GM12878 (cell line): ENCODE measurements at regions not wholly inside any gene's neighbourhood (a gene's known extent, or its start where the extent isn't known, plus 50 kb on each side); places are given as distances from the start of the nearest gene placed in this dataset.

ENCODE experiments used
- ATAC-seq: fragments of 200-7000 bp; cut with Tn5 transposase; 3 replicates; pipeline ENCODE4 v1.9.1; 2020; ENCODE audit warnings: mild to moderate bottlenecking, moderate library complexity
- BruUV-seq: library from RNA; stranded (reverse); fragments of 400-500 nt; replicated peaks from 2 replicates; lab custom pipeline; 2021; lab: Mats Ljungman, UMichigan
- CTCF ChIA-PET: fragments of 300-600 bp; sonication (Branson Sonifier 250); formaldehyde crosslinking; extraction: SDS; loops from one replicate; lab custom pipeline; 2021; ENCODE audit warnings: inconsistent platforms; lab: Yijun Ruan, JAX
- POLR2A ChIA-PET: fragments of 350-600 bp; formaldehyde crosslinking; extraction: SDS; loops from one replicate; lab custom pipeline; 2021; ENCODE audit warnings: inconsistent platforms; lab: Charles Lee
- RAD21 ChIA-PET: fragments of 300-600 bp; sonication (Branson Sonifier 250); formaldehyde crosslinking; loops from one replicate; lab custom pipeline; 2023; ENCODE audit warnings: antibody characterized with exemption; ENCODE audit not compliant: unreplicated experiment; lab: Charles Lee
- SMC1A ChIA-PET: fragments of 300-600 bp; sonication (Branson Sonifier 250); formaldehyde crosslinking; loops from one replicate; lab custom pipeline; 2023; ENCODE audit not compliant: unreplicated experiment, uncharacterized antibody; lab: Charles Lee
- DNase-seq: peaks from one replicate; pipeline ENCODE4 v3.0.0-alpha.2; 2011; ENCODE audit warnings: low read depth, low spot score
- FAIRE-seq: peaks from 3 replicates; lab custom pipeline; 2011; peaks lifted over from hg19 to GRCh38; lab: Jason Lieb, UNC
- H2AFZ ChIP-seq: 2 replicates; pipeline ENCODE4 v1.6.0; 2011; ENCODE audit warnings: low read depth, low read length, control low read depth; ENCODE audit not compliant: control insufficient read depth
- H3K27ac ChIP-seq: 2 replicates; pipeline ENCODE4 v1.5.1; 2011; ENCODE audit warnings: control low read depth; ENCODE audit not compliant: control insufficient read depth, insufficient read depth
- H3K27me3 ChIP-seq, 2 experiments: replicated peaks in 1 of 2; 2 replicates each; pipeline versions ENCODE4 v1.6.0 to v1.6.1; 2011; ENCODE audit warnings: low read length in 1 of 2; ENCODE audit not compliant: control insufficient read depth in 2 of 2, insufficient read depth in 2 of 2
- H3K36me3 ChIP-seq, 2 experiments: 2 replicates each; pipeline ENCODE4 v1.5.1; 2011; ENCODE audit warnings: low read length in 1 of 2; ENCODE audit not compliant: control insufficient read depth in 2 of 2, insufficient read depth in 2 of 2
- H3K4me1 ChIP-seq: 2 replicates; pipeline ENCODE4 v1.6.1; 2011; ENCODE audit warnings: mild to moderate bottlenecking, low read length, moderate library complexity, mixed read lengths; ENCODE audit not compliant: control insufficient read depth, insufficient read depth
- H3K4me2 ChIP-seq: 2 replicates; pipeline ENCODE4 v1.6.0; 2011; ENCODE audit warnings: control low read depth; ENCODE audit not compliant: control insufficient read depth, insufficient read depth
- H3K4me3 ChIP-seq: fragments of 200-600 bp; sonication (generic); 2 replicates; pipeline ENCODE4 v1.5.1; 2016
- H3K79me2 ChIP-seq: 2 replicates; pipeline ENCODE4 v1.6.0; 2011; ENCODE audit warnings: low read length; ENCODE audit not compliant: control insufficient read depth, insufficient read depth
- H3K9ac ChIP-seq: 2 replicates; pipeline ENCODE4 v1.8.0; 2011; ENCODE audit warnings: low read length, control low read depth, mixed read lengths; ENCODE audit not compliant: control insufficient read depth, insufficient read depth
- H3K9me3 ChIP-seq: replicated peaks from 3 replicates; pipeline ENCODE4 v1.5.1; 2011; ENCODE audit warnings: mild to moderate bottlenecking, low read length; ENCODE audit not compliant: control insufficient read depth, insufficient read depth
- H4K20me1 ChIP-seq: 2 replicates; pipeline ENCODE4 v1.6.0; 2011; ENCODE audit not compliant: control insufficient read depth, insufficient read depth
- CEBPB ChIP-seq, 2 experiments: fragments of 150-350 bp in 1 of 2; IDR thresholded peaks; 2 replicates each; pipeline ENCODE4 v1.6.1; 2012 to 2014; ENCODE audit warnings: low read depth in 2 of 2, low read length in 2 of 2, borderline replicate concordance in 1 of 2, inconsistent platforms in 1 of 2
- CHD4 ChIP-seq: fragments of 200-600 bp; sonication (generic); IDR thresholded peaks from 2 replicates; pipeline ENCODE4 v1.6.1; 2016; ENCODE audit warnings: mild to moderate bottlenecking
- DPF2 ChIP-seq: fragments of 450-650 bp; IDR thresholded peaks from 2 replicates; pipeline ENCODE4 v1.6.1; 2017; ENCODE audit warnings: mild to moderate bottlenecking
- EGR1 ChIP-seq, 2 experiments: IDR thresholded peaks; 1 replicate in 1 of 2; 2 replicates in 1 of 2; pipeline ENCODE4 v1.6.1; 2011 to 2012; ENCODE audit warnings: low read depth in 2 of 2, low read length in 2 of 2, borderline replicate concordance in 1 of 2, mild to moderate bottlenecking in 1 of 2, moderate library complexity in 1 of 2
- GABPA ChIP-seq: IDR thresholded peaks from 2 replicates; pipeline ENCODE4 v1.6.1; 2014; ENCODE audit warnings: antibody characterized with exemption, low read depth, mild to moderate bottlenecking, inconsistent platforms
- POU2F2 ChIP-seq: IDR thresholded peaks from 3 replicates; pipeline ENCODE4 v1.6.1; 2011; ENCODE audit warnings: low read depth, mild to moderate bottlenecking, low read length, borderline replicate concordance
- SMC3 ChIP-seq: IDR thresholded peaks from 2 replicates; pipeline ENCODE4 v1.6.1; 2011; ENCODE audit warnings: low read length, improper control_type of control experiment, borderline replicate concordance
- SP1 ChIP-seq: IDR thresholded peaks from one replicate; pipeline ENCODE4 v1.6.1; 2011; ENCODE audit warnings: low read depth, low read length
- SREBF2 ChIP-seq: IDR thresholded peaks from 2 replicates; pipeline ENCODE4 v1.6.1; 2012; ENCODE audit warnings: mild to moderate bottlenecking, low read length
- TCF12 ChIP-seq: IDR thresholded peaks from 2 replicates; pipeline ENCODE4 v1.6.1; 2011; ENCODE audit warnings: low read depth, mild to moderate bottlenecking, low read length
- USF2 ChIP-seq: IDR thresholded peaks from 2 replicates; pipeline ENCODE4 v1.6.1; 2011; ENCODE audit warnings: low read depth, low read length, improper control_type of control experiment, borderline replicate concordance
- YY1 ChIP-seq: IDR thresholded peaks from 2 replicates; pipeline ENCODE4 v1.6.1; 2011; ENCODE audit warnings: low read depth, mild to moderate bottlenecking, low read length
- ZBED1 ChIP-seq: IDR thresholded peaks from 2 replicates; pipeline ENCODE4 v1.6.1; 2016; ENCODE audit warnings: borderline replicate concordance
- ZNF592 ChIP-seq: fragments of 450-650 bp; IDR thresholded peaks from 2 replicates; pipeline ENCODE4 v1.6.1; 2017; ENCODE audit warnings: mild to moderate bottlenecking, moderate library complexity
- WGBS: methylation state at CpG from one replicate; pipeline ENCODE4 v1.1.6; 2016; ENCODE audit warnings: low lambda C conversion rate; ENCODE audit not compliant: insufficient replicate concordance, insufficient coverage; ENCODE audit errors: missing lambda C conversion rate; 5-methylcytosine and 5-hydroxymethylcytosine counted together
- in situ Hi-C: fragments of 300-500 bp; cut with MboI; formaldehyde crosslinking; loops from 9 replicates; pipeline ENCODE4 v1.14.3; 2018; ENCODE audit warnings: mixed read lengths
- intact Hi-C: fragments of 100-400 bp; cut with micrococcal nuclease; formaldehyde crosslinking; loops from one replicate; pipeline ENCODE4 v1.14.2; 2022; ENCODE audit not compliant: unreplicated experiment

- Histone ChIP-seq H3K4me2 (no peak overlapping the region), H2AFZ (no peak overlapping the region), H3K9me3 (no peaks in the 10 kb centered on the region), H3K4me1 (no peaks in the 10 kb centered on the region), H3K27me3 (no peaks in the 10 kb centered on the region), H3K79me2 (no peaks in the 10 kb centered on the region), H4K20me1 (no peaks in the 10 kb centered on the region), H3K27ac (no peak overlapping the region), H3K9ac (no peak overlapping the region), H3K36me3 (no peaks in the 10 kb centered on the region), H3K4me3 (no peak overlapping the region)
- SMC1A ChIA-PET, result interaction anchor here (0.9 kb wide), 1 partner anchor 16 kb away, joined by 3 read pairs; no protein-coding TSS in a partner anchor
- RAD21 ChIA-PET, result no interaction called here
- DNase-seq, result no peak
- CTCF ChIA-PET, result interaction anchor here (1.5 kb wide), 1 partner anchor 16 kb away, joined by 3 read pairs; no protein-coding TSS in a partner anchor
- TF ChIP-seq GABPA (no peak), YY1 (no peak)
- ATAC-seq, result no peak
- 47% methylated on average over 5 of the region's 5 CpGs for WGBS
- no TSS peak for BruUV-seq
- in situ Hi-C loops (no loop called here), intact Hi-C loops (no loop called here)
- no peak for FAIRE-seq
- POLR2A ChIA-PET, result no interaction called here
These were observed 83.7 kb upstream of the OBI1 start for GRCh38 chr13:78742659-78743058.

GRCh38 chr13:78736142-78736541 lies 77.2 kb upstream of the OBI1 start:
- no peak overlapping the region for H3K4me3 ChIP-seq
- H3K27ac ChIP-seq, result no peak overlapping the region
- FAIRE-seq (no peak), ATAC-seq (no peak), DNase-seq (no peak)
- in situ Hi-C loops (no loop called here), intact Hi-C loops (no loop called here)
- H2AFZ ChIP-seq, result no peak overlapping the region
- no peaks in the 10 kb centered on the region for H3K9me3 ChIP-seq
- no peak overlapping the region for H3K9ac ChIP-seq
- H3K27me3 ChIP-seq, result no peaks in the 10 kb centered on the region
- H4K20me1 ChIP-seq, result no peaks in the 10 kb centered on the region
- no peaks in the 10 kb centered on the region for H3K36me3 ChIP-seq
- RAD21 ChIA-PET, result no interaction called here
- SMC1A ChIA-PET, result no interaction called here
- CTCF ChIA-PET, result no interaction called here
- H3K4me2 ChIP-seq, result no peak overlapping the region
- no peaks in the 10 kb centered on the region for H3K4me1 ChIP-seq
- H3K79me2 ChIP-seq, result no peaks in the 10 kb centered on the region
- BruUV-seq, result no TSS peak
- POLR2A ChIA-PET, result no interaction called here
- TF ChIP-seq TCF12, result no peak
- no peak for TF ChIP-seq SP1
- TF ChIP-seq ZNF592, result no peak
- no peak for TF ChIP-seq ZBED1
- TF ChIP-seq DPF2, result no peak
- TF ChIP-seq SMC3, result no peak
- TF ChIP-seq POU2F2, result no peak
- TF ChIP-seq EGR1 (IDR thresholded peaks at IDR 0.05; ENCODE audit: borderline replicate concordance in 1 of 2, low read depth in 2 of 2, low read length in 2 of 2), result no peak
- no peak for TF ChIP-seq SREBF2
- no peak for TF ChIP-seq CEBPB (IDR thresholded peaks at IDR 0.05; ENCODE audit: borderline replicate concordance in 1 of 2, low read depth in 2 of 2, low read length in 2 of 2)
- no peak for TF ChIP-seq USF2
- no peak for TF ChIP-seq CHD4
